Right cardiac atrium (tissue), 5 donors: ENCODE measurements at regions not wholly inside any gene's neighbourhood (a gene's known extent, or its start where the extent isn't known, plus 50 kb on each side); places are given as distances from the start of the nearest gene placed in this dataset.

Experiments
- ATAC-seq, 2 donors: fragments of 200-7000 bp; cut with Tn5 transposase; one replicate each; pipeline versions ENCODE4 v1.8.0 to v1.9.1; 2020; ENCODE audit warnings: moderate library complexity in 2 of 2, mild to moderate bottlenecking in 1 of 2
- DNase-seq, 3 donors: peaks; one replicate each; pipeline ENCODE4 v3.0.0-alpha.2; 2020
- H3K27ac ChIP-seq: one replicate; pipeline ENCODE4 v1.5.1; 2013; ENCODE audit warnings: mild to moderate bottlenecking, low read length, control low read depth, moderate library complexity
- H3K27me3 ChIP-seq: one replicate; pipeline ENCODE4 v1.6.1; 2013; ENCODE audit not compliant: control insufficient read depth, insufficient read depth
- H3K4me1 ChIP-seq: one replicate; pipeline ENCODE4 v1.6.1; 2013; ENCODE audit warnings: low read length; ENCODE audit not compliant: control insufficient read depth, insufficient read depth
- H3K4me3 ChIP-seq: one replicate; pipeline ENCODE4 v1.5.1; 2013; ENCODE audit warnings: low read length, control low read depth
- H3K9me3 ChIP-seq: one replicate; pipeline ENCODE4 v1.6.1; 2013; ENCODE audit warnings: low read length; ENCODE audit not compliant: control insufficient read depth
- WGBS: extraction: QIAGEN DNeasy Blood & Tissue Kit; methylation state at CpG from one replicate; pipeline ENCODE4 v1.1.7; 2013; 5-methylcytosine and 5-hydroxymethylcytosine counted together
- intact Hi-C, 4 donors: fragments of 100-400 bp; cut with DNase I; formaldehyde crosslinking; loops; one replicate each; pipeline versions ENCODE4 v1.11.0 to v1.14.0; 2022 to 2023
- donor health status: healthy with polysubstance abuse.
- donor health status: DM: no; HTN: yes; CAD: no.
- donor health status: DM: no; HTN: no; CAD: no.
- donor health status: DM: no; HTN: yes; CAD: no; lungs with severe emphysema.
- donor health status: DM: yes; HTN: yes; CAD: no.

GRCh38 chr2:5322396-5322795, 369.8 kb upstream of the SOX11 start:
- no peak overlapping the region for H3K27ac ChIP-seq
- ATAC-seq, result no peak
- no peak overlapping the region for H3K4me3 ChIP-seq
- no peak for DNase-seq
- H3K4me1 ChIP-seq, result no peaks in the 10 kb centered on the region
- no peaks in the 10 kb centered on the region for H3K9me3 ChIP-seq
- H3K27me3 ChIP-seq, result no peaks in the 10 kb centered on the region
- 60% methylated on average over 4 of the region's 4 CpGs for WGBS
- intact Hi-C loops, result no loop called here

- H3K27me3 ChIP-seq, result peaks cover 1% of the 10 kb centered on the region
- intact Hi-C loops, result no loop called here
- no peak overlapping the region for H3K4me3 ChIP-seq
- no peaks in the 10 kb centered on the region for H3K4me1 ChIP-seq
- DNase-seq (no peak), ATAC-seq (no peak)
- 93% methylated on average over 23 of the region's 23 CpGs for WGBS
- H3K27ac ChIP-seq, result no peak overlapping the region
- no peaks in the 10 kb centered on the region for H3K9me3 ChIP-seq
Measured at GRCh38 chr2:5325523-5325922, 366.7 kb upstream of the SOX11 start.

- intact Hi-C loops, result no loop called here
- Histone ChIP-seq H3K27ac (no peak overlapping the region), H3K4me1 (no peaks in the 10 kb centered on the region), H3K9me3 (no peaks in the 10 kb centered on the region), H3K27me3 (peaks cover 2% of the 10 kb centered on the region), H3K4me3 (no peak overlapping the region)
- WGBS, result 50% methylated on average over 5 of the region's 5 CpGs
- no peak for DNase-seq
- ATAC-seq, result no peak
Measured at GRCh38 chr2:5328826-5329225, 363.4 kb upstream of the SOX11 start.

GRCh38 chr2:5329763-5330162, 362.4 kb upstream of the SOX11 start:
- intact Hi-C loops, result no loop called here
- ATAC-seq (no peak), DNase-seq (no peak)
- Histone ChIP-seq H3K9me3 (no peaks in the 10 kb centered on the region), H3K27me3 (peaks cover 2% of the 10 kb centered on the region), H3K4me3 (no peak overlapping the region), H3K27ac (no peak overlapping the region), H3K4me1 (no peaks in the 10 kb centered on the region)
- WGBS, result 76% methylated on average over 3 of the region's 3 CpGs

GRCh38 chr2:5330961-5331360, 361.2 kb upstream of the SOX11 start:
- DNase-seq (no peak), ATAC-seq (no peak)
- H3K9me3 ChIP-seq, result no peaks in the 10 kb centered on the region
- H3K4me3 ChIP-seq, result no peak overlapping the region
- intact Hi-C loops, result no loop called here
- no peak overlapping the region for H3K27ac ChIP-seq
- H3K27me3 ChIP-seq, result peaks cover 2% of the 10 kb centered on the region
- no peaks in the 10 kb centered on the region for H3K4me1 ChIP-seq
- WGBS, result 40% methylated on average over 1 of the region's 1 CpG

GRCh38 chr2:5332925-5333324, 359.3 kb upstream of the SOX11 start:
- DNase-seq (no peak), ATAC-seq (no peak)
- Histone ChIP-seq H3K4me3 (no peak overlapping the region), H3K9me3 (no peaks in the 10 kb centered on the region), H3K27ac (no peak overlapping the region), H3K4me1 (no peaks in the 10 kb centered on the region), H3K27me3 (peaks cover 2% of the 10 kb centered on the region)
- WGBS, result 64% methylated on average over 3 of the region's 3 CpGs
- intact Hi-C loops, result no loop called here

- Histone ChIP-seq H3K4me3 (no peak overlapping the region), H3K27ac (no peak overlapping the region), H3K9me3 (no peaks in the 10 kb centered on the region), H3K27me3 (no peaks in the 10 kb centered on the region), H3K4me1 (no peaks in the 10 kb centered on the region)
- DNase-seq (no peak), ATAC-seq (no peak)
- intact Hi-C loops, result no loop called here
Measured at GRCh38 chr2:5339473-5339872, 352.7 kb upstream of the SOX11 start.

GRCh38 chr2:5343785-5344335, 348.3 kb upstream of the SOX11 start:
- H3K27me3 ChIP-seq, result no peaks in the 10 kb centered on the region
- no peaks in the 10 kb centered on the region for H3K9me3 ChIP-seq
- intact Hi-C loops, result no loop called here
- DNase-seq (no peak), ATAC-seq (no peak)
- no peaks in the 10 kb centered on the region for H3K4me1 ChIP-seq
- no peak overlapping the region for H3K27ac ChIP-seq
- 64% methylated on average over 6 of the region's 6 CpGs for WGBS
- no peak overlapping the region for H3K4me3 ChIP-seq

GRCh38 chr2:5352286-5352685, 339.9 kb upstream of the SOX11 start:
- H3K4me1 ChIP-seq, result no peaks in the 10 kb centered on the region
- no peaks in the 10 kb centered on the region for H3K27me3 ChIP-seq
- no peak overlapping the region for H3K4me3 ChIP-seq
- intact Hi-C loops, result no loop called here
- no peaks in the 10 kb centered on the region for H3K9me3 ChIP-seq
- ATAC-seq, result no peak
- 71% methylated on average over 2 of the region's 2 CpGs for WGBS
- no peak overlapping the region for H3K27ac ChIP-seq
- no peak for DNase-seq

- Histone ChIP-seq H3K4me3 (no peak overlapping the region), H3K27ac (no peak overlapping the region), H3K9me3 (no peaks in the 10 kb centered on the region), H3K4me1 (no peaks in the 10 kb centered on the region), H3K27me3 (no peaks in the 10 kb centered on the region)
- intact Hi-C loops, result no loop called here
- DNase-seq (no peak), ATAC-seq (no peak)
- WGBS, result 42% methylated on average over 1 of the region's 1 CpG
Measured at GRCh38 chr2:5353565-5353964, 338.6 kb upstream of the SOX11 start.

- Histone ChIP-seq H3K27me3 (no peaks in the 10 kb centered on the region), H3K4me1 (no peaks in the 10 kb centered on the region), H3K27ac (no peak overlapping the region), H3K4me3 (no peak overlapping the region), H3K9me3 (no peaks in the 10 kb centered on the region)
- 61% methylated on average over 6 of the region's 6 CpGs for WGBS
- intact Hi-C loops, result no loop called here
- ATAC-seq (no peak), DNase-seq (no peak)
Measured at GRCh38 chr2:5359397-5359796, 332.8 kb upstream of the SOX11 start.

- Histone ChIP-seq H3K9me3 (no peaks in the 10 kb centered on the region), H3K4me1 (no peaks in the 10 kb centered on the region), H3K4me3 (no peak overlapping the region), H3K27me3 (no peaks in the 10 kb centered on the region), H3K27ac (no peak overlapping the region)
- DNase-seq, result no peak
- no peak for ATAC-seq
- intact Hi-C loops, result loop anchor here in 1 of 4 donors (10.0 kb wide), 1 partner anchor 1395 kb away; no protein-coding TSS in a partner anchor
- WGBS, result 90% methylated on average over 9 of the region's 9 CpGs
Measured at GRCh38 chr2:5360081-5360480, 332.1 kb upstream of the SOX11 start.
